GM12878 (cell line): ENCODE measurements at regions not wholly inside any gene's neighbourhood (a gene's known extent, or its start where the extent isn't known, plus 50 kb on each side); places are given as distances from the start of the nearest gene placed in this dataset.

Experiments used
- CEBPB ChIP-seq, 2 experiments: fragments of 150-350 bp in 1 of 2; IDR thresholded peaks; 2 replicates each; pipeline ENCODE4 v1.6.1; 2012 to 2014; ENCODE audit warnings: low read depth in 2 of 2, low read length in 2 of 2, borderline replicate concordance in 1 of 2, inconsistent platforms in 1 of 2
- CTCF ChIP-seq, 3 experiments: IDR thresholded peaks in 2 of 3; conservative IDR thresholded peaks in 1 of 3; 2 replicates each; pipeline ENCODE4 v1.5.1; 2011; ENCODE audit warnings: low read depth in 3 of 3, low read length in 3 of 3, mild to moderate bottlenecking in 3 of 3, control low read depth in 2 of 3, moderate library complexity in 2 of 3, inconsistent platforms in 1 of 3, mixed read lengths in 1 of 3; ENCODE audit not compliant: control insufficient read depth in 2 of 3, insufficient read depth in 1 of 3; ENCODE audit errors: extremely low read depth in 1 of 3
- EZH2 ChIP-seq: IDR thresholded peaks from 2 replicates; pipeline ENCODE4 v1.6.1; 2012; ENCODE audit warnings: low read depth, mild to moderate bottlenecking, control low read depth, inconsistent platforms, low read length, borderline replicate concordance; ENCODE audit not compliant: control insufficient read depth
- HDAC2 ChIP-seq: fragments of 200-600 bp; sonication (generic); IDR thresholded peaks from 2 replicates; pipeline ENCODE4 v1.6.1; 2017
- HDGF ChIP-seq: fragments of 450-650 bp; IDR thresholded peaks from 2 replicates; pipeline ENCODE4 v1.6.1; 2016; ENCODE audit warnings: antibody characterized with exemption
- MEF2A ChIP-seq: IDR thresholded peaks from 2 replicates; pipeline ENCODE4 v1.6.1; 2011; ENCODE audit warnings: low read depth, mild to moderate bottlenecking, low read length, moderate library complexity; ENCODE audit not compliant: insufficient read depth
- NRF1 ChIP-seq: conservative IDR thresholded peaks from 2 replicates; pipeline ENCODE4 v1.6.1; 2011; ENCODE audit warnings: mild to moderate bottlenecking, low read depth, low read length, improper control_type of control experiment
- POLR2A ChIP-seq: IDR thresholded peaks from 2 replicates; pipeline ENCODE4 v1.6.1; 2011; ENCODE audit warnings: low read depth, mild to moderate bottlenecking, low read length
- RFX5 ChIP-seq: IDR thresholded peaks from 2 replicates; pipeline ENCODE4 v1.6.1; 2011; ENCODE audit warnings: low read depth, low read length, improper control_type of control experiment
- ZBED1 ChIP-seq: IDR thresholded peaks from 2 replicates; pipeline ENCODE4 v1.6.1; 2016; ENCODE audit warnings: borderline replicate concordance
- ZBTB33 ChIP-seq: fragments of 450-650 bp; IDR thresholded peaks from 2 replicates; pipeline ENCODE4 v1.6.1; 2017; ENCODE audit warnings: mild to moderate bottlenecking

GRCh38 chr6:13872681-13873080 is 52.1 kb upstream of the RNF182 start:
- no peak for TF ChIP-seq CEBPB (IDR thresholded peaks at IDR 0.05; ENCODE audit: borderline replicate concordance in 1 of 2, low read depth in 2 of 2, low read length in 2 of 2)
- no peak for TF ChIP-seq HDGF
- no peak for TF ChIP-seq CTCF (IDR thresholded peaks at IDR 0.05 in 2 of 3, conservative IDR thresholded peaks at IDR 0.05 in 1 of 3; ENCODE audit: control insufficient read depth in 2 of 3, extremely low read depth in 1 of 3, insufficient read depth in 1 of 3, low read depth in 3 of 3, low read length in 3 of 3)
- no peak for TF ChIP-seq ZBED1
- TF ChIP-seq NRF1: no peak
- TF ChIP-seq MEF2A: no peak
- no peak for TF ChIP-seq RFX5
- no peak for TF ChIP-seq EZH2
- TF ChIP-seq POLR2A: no peak
- TF ChIP-seq HDAC2: no peak
- TF ChIP-seq ZBTB33: no peak
